ENCODE measurements at regions not wholly inside any gene's neighbourhood (a gene's known extent, or its start where the extent isn't known, plus 50 kb on each side); places are given as distances from the start of the nearest gene placed in this dataset.

DNA sequence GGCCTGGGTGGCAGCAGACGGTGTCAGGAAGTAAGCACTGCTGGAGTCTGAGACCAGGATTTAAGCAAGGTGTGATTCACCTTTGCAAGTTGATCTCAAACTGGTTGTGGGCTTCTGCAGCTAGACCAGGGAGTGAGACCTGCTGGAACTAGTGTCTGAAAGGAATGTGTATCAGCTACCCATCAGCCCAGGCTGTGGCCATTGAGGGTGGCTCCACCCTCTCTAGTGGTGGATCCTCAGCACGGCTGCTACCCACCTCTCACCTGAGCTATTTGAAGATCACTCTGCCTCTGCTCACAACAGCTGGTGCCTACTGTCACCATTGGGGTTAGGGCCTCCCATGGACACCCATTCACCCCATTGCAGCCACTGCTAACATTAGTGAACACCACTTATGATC lies 140.3 kb upstream of the DCBLD2 start:
- Histone ChIP-seq H3K9me2 (ENCODE audit: insufficient read depth, low read length) (no peaks in the 10 kb centered on the region), H2AFZ (ENCODE audit: low read depth, low read length) (no peak overlapping the region), H3K27ac (ENCODE audit: low read length) (no peak overlapping the region), H4K20me1 (ENCODE audit: insufficient read depth) (no peaks in the 10 kb centered on the region), H3K36me3 (ENCODE audit: insufficient read depth, low read length) (no peaks in the 10 kb centered on the region), H3F3A (ENCODE audit: insufficient read depth, low read length, poor library complexity, severe bottlenecking) (no peaks in the 10 kb centered on the region), H3K9ac (ENCODE audit: low read length) (no peak overlapping the region), H3K9me3 (ENCODE audit: low read length) (no peaks in the 10 kb centered on the region), H3K4me3 (ENCODE audit: low read length) (no peak overlapping the region), H3K79me2 (replicated peaks; ENCODE audit: insufficient read depth, low read length) (no peaks in the 10 kb centered on the region), H3K27me3 (ENCODE audit: insufficient read depth, low read depth, low read length) (no peaks in the 10 kb centered on the region), H3K4me2 (ENCODE audit: low read length) (no peak overlapping the region)
- TF ChIP-seq RAD21 (conservative IDR thresholded peaks at IDR 0.05) (no peak), TAF1 (IDR thresholded peaks at IDR 0.05; ENCODE audit: low read depth) (no peak), EZH2 (IDR thresholded peaks at IDR 0.05; ENCODE audit: borderline replicate concordance, insufficient read depth, low read length, poor library complexity, severe bottlenecking) (no peak), EP300 (conservative IDR thresholded peaks at IDR 0.05; ENCODE audit: poor library complexity, severe bottlenecking) (no peak), MXI1 (conservative IDR thresholded peaks at IDR 0.05; ENCODE audit: poor library complexity, severe bottlenecking) (no peak), REST (IDR thresholded peaks at IDR 0.05; ENCODE audit: borderline replicate concordance) (no peak), SMC3 (conservative IDR thresholded peaks at IDR 0.05; ENCODE audit: poor library complexity) (no peak), POLR2AphosphoS5 (IDR thresholded peaks at IDR 0.05) (no peak)
- TF ChIP-seq, protein P1, sequence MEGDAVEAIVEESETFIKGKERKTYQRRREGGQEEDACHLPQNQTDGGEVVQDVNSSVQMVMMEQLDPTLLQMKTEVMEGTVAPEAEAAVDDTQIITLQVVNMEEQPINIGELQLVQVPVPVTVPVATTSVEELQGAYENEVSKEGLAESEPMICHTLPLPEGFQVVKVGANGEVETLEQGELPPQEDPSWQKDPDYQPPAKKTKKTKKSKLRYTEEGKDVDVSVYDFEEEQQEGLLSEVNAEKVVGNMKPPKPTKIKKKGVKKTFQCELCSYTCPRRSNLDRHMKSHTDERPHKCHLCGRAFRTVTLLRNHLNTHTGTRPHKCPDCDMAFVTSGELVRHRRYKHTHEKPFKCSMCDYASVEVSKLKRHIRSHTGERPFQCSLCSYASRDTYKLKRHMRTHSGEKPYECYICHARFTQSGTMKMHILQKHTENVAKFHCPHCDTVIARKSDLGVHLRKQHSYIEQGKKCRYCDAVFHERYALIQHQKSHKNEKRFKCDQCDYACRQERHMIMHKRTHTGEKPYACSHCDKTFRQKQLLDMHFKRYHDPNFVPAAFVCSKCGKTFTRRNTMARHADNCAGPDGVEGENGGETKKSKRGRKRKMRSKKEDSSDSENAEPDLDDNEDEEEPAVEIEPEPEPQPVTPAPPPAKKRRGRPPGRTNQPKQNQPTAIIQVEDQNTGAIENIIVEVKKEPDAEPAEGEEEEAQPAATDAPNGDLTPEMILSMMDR (IDR thresholded peaks at IDR 0.05; ENCODE audit: poor library complexity, severe bottlenecking), result no peak

GRCh38 chr3:99031778-99032177 lies 130.3 kb upstream of the DCBLD2 start:
- Histone ChIP-seq H3K27me3 (ENCODE audit: insufficient read depth, low read depth, low read length) (no peaks in the 10 kb centered on the region), H3F3A (ENCODE audit: insufficient read depth, low read length, poor library complexity, severe bottlenecking) (no peaks in the 10 kb centered on the region), H3K9me3 (ENCODE audit: low read length) (no peaks in the 10 kb centered on the region), H3K9me2 (ENCODE audit: insufficient read depth, low read length) (no peaks in the 10 kb centered on the region), H2AFZ (ENCODE audit: low read depth, low read length) (no peak overlapping the region), H4K20me1 (ENCODE audit: insufficient read depth) (no peaks in the 10 kb centered on the region), H3K36me3 (ENCODE audit: insufficient read depth, low read length) (no peaks in the 10 kb centered on the region), H3K4me3 (ENCODE audit: low read length) (no peak overlapping the region), H3K79me2 (replicated peaks; ENCODE audit: insufficient read depth, low read length) (no peaks in the 10 kb centered on the region), H3K9ac (ENCODE audit: low read length) (no peak overlapping the region), H3K27ac (ENCODE audit: low read length) (no peak overlapping the region), H3K4me2 (ENCODE audit: low read length) (no peak overlapping the region)
- TF ChIP-seq EZH2 (IDR thresholded peaks at IDR 0.05; ENCODE audit: borderline replicate concordance, insufficient read depth, low read length, poor library complexity, severe bottlenecking) (no peak), RAD21 (conservative IDR thresholded peaks at IDR 0.05) (no peak), REST (IDR thresholded peaks at IDR 0.05; ENCODE audit: borderline replicate concordance) (no peak), MXI1 (conservative IDR thresholded peaks at IDR 0.05; ENCODE audit: poor library complexity, severe bottlenecking) (no peak), POLR2AphosphoS5 (IDR thresholded peaks at IDR 0.05) (no peak), EP300 (conservative IDR thresholded peaks at IDR 0.05; ENCODE audit: poor library complexity, severe bottlenecking) (no peak), TAF1 (IDR thresholded peaks at IDR 0.05; ENCODE audit: low read depth) (no peak)
- TF ChIP-seq, protein P1 (IDR thresholded peaks at IDR 0.05; ENCODE audit: poor library complexity, severe bottlenecking), result no peak

Data from neural cell (in vitro differentiated cells).